Adrenal gland (tissue), 5 donors: ENCODE measurements at regions not wholly inside any gene's neighbourhood (a gene's known extent, or its start where the extent isn't known, plus 50 kb on each side); places are given as distances from the start of the nearest gene placed in this dataset.

Source experiments
- POLR2A ChIP-seq, 2 donors: fragments of 450-650 bp; IDR thresholded peaks; one replicate each; pipeline ENCODE4 v1.6.1; 2017; ENCODE audit warnings: antibody characterized with exemption in 2 of 2, mild to moderate bottlenecking in 2 of 2, moderate library complexity in 1 of 2
- TF ChIP-seq, protein P1 (sequence below), 6 experiments: fragments of 450-650 bp in 4 of 6; fragments of 200-600 bp in 2 of 6; sonication (generic) in 1 of 6; IDR thresholded peaks; 1 replicate in 5 of 6; 2 replicates in 1 of 6; pipeline versions ENCODE4 v1.5.1 to v1.8.0; 2016 to 2021; ENCODE audit warnings: antibody characterized with exemption in 6 of 6, mild to moderate bottlenecking in 2 of 6, moderate library complexity in 1 of 6
- donor health status: DM: no; HTN: no; CAD: no.

DNA sequence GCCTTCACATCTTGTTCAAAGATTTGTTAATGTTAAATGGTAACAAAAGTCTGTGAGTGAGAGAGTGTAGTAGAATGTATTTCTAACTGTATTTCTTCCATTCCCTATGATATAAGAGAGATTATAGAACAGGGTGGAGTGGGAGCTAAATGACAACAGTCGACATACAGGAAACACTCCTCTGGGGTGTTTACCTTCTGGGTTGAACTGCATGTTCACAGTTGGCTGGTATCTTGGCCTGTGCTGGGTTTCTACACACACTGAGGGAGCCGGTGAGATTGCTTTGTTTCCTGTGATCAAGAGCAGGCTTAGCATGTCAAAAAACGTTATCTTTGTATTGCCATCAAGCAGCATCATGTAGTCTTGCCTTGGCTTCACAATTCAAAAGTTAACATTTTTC is 274.3 kb upstream of the FAR2 start:
- TF ChIP-seq, protein P1, sequence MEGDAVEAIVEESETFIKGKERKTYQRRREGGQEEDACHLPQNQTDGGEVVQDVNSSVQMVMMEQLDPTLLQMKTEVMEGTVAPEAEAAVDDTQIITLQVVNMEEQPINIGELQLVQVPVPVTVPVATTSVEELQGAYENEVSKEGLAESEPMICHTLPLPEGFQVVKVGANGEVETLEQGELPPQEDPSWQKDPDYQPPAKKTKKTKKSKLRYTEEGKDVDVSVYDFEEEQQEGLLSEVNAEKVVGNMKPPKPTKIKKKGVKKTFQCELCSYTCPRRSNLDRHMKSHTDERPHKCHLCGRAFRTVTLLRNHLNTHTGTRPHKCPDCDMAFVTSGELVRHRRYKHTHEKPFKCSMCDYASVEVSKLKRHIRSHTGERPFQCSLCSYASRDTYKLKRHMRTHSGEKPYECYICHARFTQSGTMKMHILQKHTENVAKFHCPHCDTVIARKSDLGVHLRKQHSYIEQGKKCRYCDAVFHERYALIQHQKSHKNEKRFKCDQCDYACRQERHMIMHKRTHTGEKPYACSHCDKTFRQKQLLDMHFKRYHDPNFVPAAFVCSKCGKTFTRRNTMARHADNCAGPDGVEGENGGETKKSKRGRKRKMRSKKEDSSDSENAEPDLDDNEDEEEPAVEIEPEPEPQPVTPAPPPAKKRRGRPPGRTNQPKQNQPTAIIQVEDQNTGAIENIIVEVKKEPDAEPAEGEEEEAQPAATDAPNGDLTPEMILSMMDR (IDR thresholded peaks at IDR 0.05) = no peak
- no peak for TF ChIP-seq POLR2A (IDR thresholded peaks at IDR 0.05)
